GM18909 (cell line): ENCODE measurements at regions not wholly inside any gene's neighbourhood (a gene's known extent, or its start where the extent isn't known, plus 50 kb on each side); places are given as distances from the start of the nearest gene placed in this dataset.

Experiments used
- ATAC-seq: cut with Tn5 transposase; IDR thresholded peaks from one replicate; pipeline ENCODE4 v1.9.1; 2021; ENCODE audit warnings: mild to moderate bottlenecking; ENCODE audit not compliant: unreplicated experiment, poor library complexity

GRCh38 chr2:104027321-104027720 is 826.6 kb upstream of the POU3F3 start:
- ATAC-seq: no peak

GRCh38 chr2:104028061-104028460 is 825.9 kb upstream of the POU3F3 start:
- ATAC-seq: no peak

DNA sequence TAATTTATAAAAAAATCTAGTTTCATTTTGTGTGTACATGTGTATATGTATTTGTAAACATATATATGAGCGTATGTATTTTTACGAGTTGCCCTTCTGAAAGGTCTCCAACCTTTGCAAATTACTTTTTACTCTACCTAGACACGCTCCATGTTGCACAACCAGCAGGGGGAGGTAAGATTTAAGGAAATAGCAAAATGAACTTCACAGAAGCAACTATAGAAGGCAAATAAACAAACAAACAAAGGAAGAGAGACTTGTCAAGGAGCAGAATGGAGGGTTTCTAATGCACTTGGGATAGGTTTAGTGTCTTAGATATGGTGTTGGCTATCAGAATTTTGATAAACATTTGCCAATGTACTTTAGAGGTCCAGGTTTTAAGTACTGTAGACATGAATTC is 820.5 kb upstream of the POU3F3 start:
- no peak for ATAC-seq

- no peak for ATAC-seq
Observed at GRCh38 chr2:104040771-104041170, 813.1 kb upstream of the POU3F3 start.

- no peak for ATAC-seq
Observed at GRCh38 chr2:104041351-104041750, 812.6 kb upstream of the POU3F3 start.

GRCh38 chr2:104043864-104044263 is 810.1 kb upstream of the POU3F3 start:
- ATAC-seq: no peak

GRCh38 chr2:104045071-104045470 is 808.8 kb upstream of the POU3F3 start:
- ATAC-seq: no peak

DNA sequence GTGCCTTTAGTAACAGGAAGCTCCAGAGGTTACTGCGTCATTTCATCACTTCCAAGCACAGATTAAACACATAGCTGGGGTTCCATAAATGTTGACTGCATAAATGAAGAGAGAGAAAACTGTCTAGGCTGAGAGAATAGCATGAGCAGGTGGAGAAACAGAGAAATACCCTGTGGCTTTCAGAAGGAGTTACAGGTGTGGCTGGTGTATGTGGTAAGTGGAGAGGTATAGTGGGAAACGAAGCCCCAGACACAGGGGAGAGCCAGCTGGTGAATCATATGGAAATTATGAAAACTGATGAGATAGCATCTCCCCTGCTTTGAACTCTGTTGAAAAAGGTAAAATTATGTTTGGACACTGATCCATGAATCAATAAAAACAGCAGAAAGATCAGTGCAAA is 807.4 kb upstream of the POU3F3 start:
- ATAC-seq: no peak

- no peak for ATAC-seq
Observed at GRCh38 chr2:104047516-104047915, 806.4 kb upstream of the POU3F3 start.

DNA sequence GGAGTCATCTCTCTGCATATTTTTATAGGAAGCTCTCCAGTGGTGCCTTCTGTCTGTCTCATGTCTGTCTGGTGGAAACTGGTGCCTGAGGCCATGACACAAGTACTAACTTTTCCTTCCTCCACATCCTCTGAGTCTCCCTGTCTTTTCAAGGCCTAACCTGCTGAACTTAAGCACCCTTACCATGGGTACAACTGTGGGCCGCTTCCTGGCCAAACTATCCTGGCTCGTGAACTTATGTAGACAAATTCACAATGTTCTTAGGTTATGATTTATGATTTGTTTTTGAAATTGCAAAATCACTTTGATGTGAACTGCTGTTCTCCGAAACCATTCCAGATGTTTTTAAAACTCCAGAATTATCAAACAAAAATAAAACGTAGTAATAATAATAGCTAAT is 804.5 kb upstream of the POU3F3 start:
- no peak for ATAC-seq

- ATAC-seq: no peak
Observed at GRCh38 chr2:104049981-104050380, 803.9 kb upstream of the POU3F3 start.

DNA sequence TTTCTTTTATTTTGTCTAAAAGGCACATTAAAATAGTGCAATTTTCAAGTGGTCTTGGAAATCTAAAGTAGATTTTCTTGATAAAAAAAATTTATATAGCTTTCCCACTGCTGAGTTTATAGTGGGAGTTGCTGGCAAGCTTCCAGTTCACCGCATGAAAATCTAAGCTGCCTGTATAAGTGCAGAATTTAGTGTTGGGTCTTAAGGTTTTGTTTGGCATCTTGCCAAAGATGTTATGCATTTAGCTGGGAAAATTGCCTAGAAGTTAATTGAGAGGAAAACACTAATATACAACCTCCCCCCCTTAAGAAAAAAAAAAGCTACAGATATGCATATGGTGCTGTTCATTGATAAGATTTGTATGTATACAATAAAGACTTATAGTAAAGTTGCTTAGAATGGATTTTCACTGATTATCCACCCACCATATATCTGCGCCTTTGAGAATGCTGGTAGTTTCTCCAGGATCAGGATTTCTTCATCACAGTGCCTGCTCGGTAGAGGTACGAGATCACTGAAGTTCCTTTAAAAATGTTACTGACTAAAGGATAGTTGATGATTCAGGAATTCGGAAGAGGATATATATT is 803.2 kb upstream of the POU3F3 start:
- ATAC-seq: no peak

GRCh38 chr2:104051766-104052165 is 802.1 kb upstream of the POU3F3 start:
- ATAC-seq: no peak

DNA sequence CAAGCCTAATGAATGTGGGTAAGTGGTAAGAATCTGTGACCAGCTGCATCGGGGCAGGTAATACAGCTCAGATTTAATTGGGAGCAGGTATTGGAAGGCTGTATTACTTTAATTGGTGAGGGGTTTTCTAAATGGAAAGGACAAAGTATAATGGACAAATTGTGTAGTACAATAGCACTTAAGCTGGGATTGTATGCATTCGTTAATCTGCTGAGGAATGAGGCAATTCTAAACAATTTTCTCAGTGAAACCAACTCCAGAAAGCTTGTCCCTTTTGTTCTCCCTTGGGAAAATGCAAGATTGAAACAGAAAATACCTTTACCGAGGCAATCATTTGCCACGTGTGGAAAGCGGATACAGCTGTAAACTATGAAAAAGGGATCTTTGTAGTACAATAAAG is 801.6 kb upstream of the POU3F3 start:
- ATAC-seq: no peak

- no peak for ATAC-seq
Observed at GRCh38 chr2:104056451-104056850, 797.5 kb upstream of the POU3F3 start.

GRCh38 chr2:104068665-104069064 is 785.2 kb upstream of the POU3F3 start:
- ATAC-seq: no peak

DNA sequence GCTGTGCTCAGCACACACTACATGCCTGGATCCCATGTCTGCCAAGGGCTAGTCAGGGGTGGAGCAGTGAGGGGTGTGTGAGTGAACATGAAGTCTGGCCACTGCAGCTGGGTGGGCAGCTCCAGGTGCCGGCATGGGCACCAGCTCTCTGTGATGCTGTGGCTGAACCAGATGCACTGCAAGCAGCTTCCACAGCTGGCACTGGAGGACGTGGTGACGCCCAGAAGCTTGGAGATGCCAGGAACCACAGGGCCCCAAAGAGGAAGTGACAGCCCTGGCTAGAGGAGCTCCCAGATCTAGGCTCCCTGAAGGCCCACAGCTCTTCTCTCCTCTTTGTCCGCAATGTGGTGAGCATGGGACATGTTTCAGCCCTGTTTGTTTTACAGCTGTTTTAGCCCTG is 776.3 kb upstream of the POU3F3 start:
- no peak for ATAC-seq

DNA sequence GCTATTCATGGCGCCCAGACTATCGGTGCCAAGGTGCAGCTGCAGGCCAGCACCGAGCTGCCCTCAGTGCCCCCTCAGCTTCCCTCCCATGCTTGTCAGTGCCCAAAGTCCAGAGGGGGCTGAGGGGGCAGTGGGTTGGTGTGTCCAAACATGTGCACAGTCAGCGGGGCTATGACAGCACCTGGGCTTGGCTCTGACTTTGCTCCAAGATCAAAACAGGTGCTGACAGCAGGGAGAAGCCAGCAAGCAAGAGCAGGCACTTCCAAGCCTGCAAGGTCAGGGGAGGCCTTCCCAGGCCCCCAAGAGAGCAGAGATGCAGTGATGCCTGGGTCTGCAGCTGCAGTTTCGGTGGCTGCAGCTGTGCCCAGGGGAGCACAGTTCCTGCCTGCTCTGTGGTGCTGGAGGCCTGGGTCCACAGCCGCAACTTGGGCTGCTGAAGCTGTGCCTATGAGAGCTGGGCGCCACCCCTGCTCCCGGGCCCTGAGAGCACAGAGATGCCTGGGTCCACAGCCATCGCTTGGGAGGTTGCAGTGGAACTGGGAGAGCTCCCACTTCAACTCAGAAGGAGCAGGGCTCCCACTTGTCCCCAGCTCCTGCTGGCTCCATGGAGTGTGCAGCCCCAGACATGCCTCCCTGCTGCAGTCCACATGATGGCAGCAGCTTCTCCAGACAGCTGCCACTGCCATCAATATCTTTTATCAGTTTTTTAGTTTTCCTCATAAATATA is 775.3 kb upstream of the POU3F3 start:
- ATAC-seq: no peak

GRCh38 chr2:104088745-104089144 is 765.2 kb upstream of the POU3F3 start:
- no peak for ATAC-seq

DNA sequence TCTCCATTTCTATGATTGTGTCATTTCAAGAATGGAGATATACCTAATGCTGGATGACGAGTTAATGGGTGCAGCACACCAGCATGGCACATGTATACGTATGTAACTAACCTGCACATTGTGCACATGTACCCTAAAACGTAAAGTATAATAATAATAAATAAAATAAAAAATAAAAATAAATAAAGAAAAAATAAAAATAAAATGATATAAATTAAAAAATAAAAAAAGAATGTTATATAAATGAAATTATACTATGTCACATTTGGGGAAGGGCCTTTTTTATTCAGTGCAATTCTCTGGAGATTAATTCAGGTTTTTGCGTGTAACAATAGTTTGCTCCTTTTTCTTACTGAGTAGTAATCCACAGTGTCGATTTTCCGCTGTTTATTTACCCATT is 763.5 kb upstream of the POU3F3 start:
- ATAC-seq: no peak

- no peak for ATAC-seq
Observed at GRCh38 chr2:104091894-104092293, 762.0 kb upstream of the POU3F3 start.

DNA sequence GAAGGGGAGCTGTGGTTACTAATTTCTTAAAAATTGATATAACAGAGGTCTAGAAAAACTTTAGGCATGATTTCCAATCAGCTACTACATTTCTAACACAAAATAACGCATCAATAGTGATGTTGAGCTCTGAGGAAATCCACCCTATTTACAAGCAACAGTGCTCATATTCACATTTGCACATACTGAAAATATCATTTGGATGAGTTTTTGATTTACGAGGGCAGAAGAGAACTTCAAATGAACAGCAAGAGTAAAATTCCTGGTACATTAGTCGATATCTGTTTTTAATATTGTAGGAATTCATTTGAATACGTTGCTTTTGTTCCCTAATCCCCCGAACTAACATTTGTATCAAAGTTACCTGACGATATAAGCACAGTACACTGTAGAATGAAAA is 761.0 kb upstream of the POU3F3 start:
- no peak for ATAC-seq
